H1 (cell line): ENCODE measurements at regions not wholly inside any gene's neighbourhood (a gene's known extent, or its start where the extent isn't known, plus 50 kb on each side); places are given as distances from the start of the nearest gene placed in this dataset.

Source experiments
- CTCF ChIA-PET: fragments of 300-600 bp; sonication (Branson Sonifier 250); formaldehyde crosslinking; loops from one replicate; lab custom pipeline; 2021; ENCODE audit not compliant: partially characterized antibody; lab: Charles Lee
- POLR2A ChIA-PET: fragments of 300-600 bp; sonication (Branson Sonifier 250); formaldehyde crosslinking; loops from one replicate; lab custom pipeline; 2021; ENCODE audit warnings: inconsistent platforms; ENCODE audit not compliant: partially characterized antibody; lab: Charles Lee
- DNase-seq, 2 experiments: peaks; one replicate each; pipeline versions ENCODE4 v3.0.0 to v3.0.0-alpha.2; 2010 to 2022; ENCODE audit warnings: low spot score in 2 of 2, low read depth in 1 of 2, mixed read lengths in 1 of 2
- FAIRE-seq: peaks from 2 replicates; lab custom pipeline; 2011; peaks lifted over from hg19 to GRCh38; lab: Jason Lieb, UNC
- H2AFZ ChIP-seq: 2 replicates; pipeline ENCODE4 v1.8.1; 2012; ENCODE audit warnings: low read length, inconsistent platforms
- H2AK5ac ChIP-seq: 2 replicates; pipeline ENCODE4 v1.6.1; 2013; ENCODE audit warnings: low read depth, low read length
- H2BK120ac ChIP-seq: replicated peaks from 2 replicates; pipeline ENCODE3; 2013; ENCODE audit warnings: low read depth, low read length, inconsistent platforms
- H2BK12ac ChIP-seq: 2 replicates; pipeline ENCODE4 v1.6.1; 2013; ENCODE audit warnings: low read depth, low read length
- H2BK15ac ChIP-seq: 2 replicates; pipeline ENCODE4 v1.6.1; 2013; ENCODE audit warnings: low read length
- H2BK20ac ChIP-seq: 2 replicates; pipeline ENCODE4 v1.6.1; 2013; ENCODE audit warnings: low read length
- H2BK5ac ChIP-seq: 2 replicates; pipeline ENCODE4 v1.6.1; 2013; ENCODE audit warnings: low read depth, low read length
- H3K14ac ChIP-seq: 2 replicates; pipeline ENCODE4 v1.6.1; 2013; ENCODE audit warnings: inconsistent platforms; ENCODE audit not compliant: insufficient read length
- H3K18ac ChIP-seq: 2 replicates; pipeline ENCODE4 v1.6.1; 2013; ENCODE audit warnings: low read length; ENCODE audit errors: extremely low read depth
- H3K23ac ChIP-seq: 2 replicates; pipeline ENCODE4 v1.6.1; 2013; ENCODE audit warnings: inconsistent platforms; ENCODE audit not compliant: insufficient read length
- H3K23me2 ChIP-seq: 2 replicates; pipeline ENCODE4 v1.6.1; 2013; ENCODE audit warnings: low read depth, low read length
- H3K27ac ChIP-seq: 2 replicates; pipeline ENCODE4 v1.6.1; 2011; ENCODE audit warnings: low read depth, low read length, inconsistent platforms
- H3K27me3 ChIP-seq, 4 experiments: replicated peaks in 1 of 4; 1 replicate in 1 of 4; 2 replicates in 3 of 4; pipeline versions ENCODE4 v1.6.1 to v1.8.1; 2011 to 2013; ENCODE audit warnings: low read length in 3 of 4, mild to moderate bottlenecking in 3 of 4, inconsistent platforms in 2 of 4, mixed read lengths in 2 of 4, moderate library complexity in 1 of 4; ENCODE audit not compliant: control insufficient read depth in 3 of 4, insufficient read depth in 3 of 4; ENCODE audit errors: extremely low read depth in 1 of 4
- H3K36me3 ChIP-seq, 4 experiments: 2 replicates each; pipeline versions ENCODE4 v1.6.1 to v1.8.1; 2011 to 2013; ENCODE audit warnings: mild to moderate bottlenecking in 4 of 4, low read length in 3 of 4, moderate library complexity in 2 of 4, control low read depth in 1 of 4, inconsistent platforms in 1 of 4; ENCODE audit not compliant: insufficient read depth in 4 of 4, control insufficient read depth in 2 of 4
- H3K4ac ChIP-seq: replicated peaks from 2 replicates; pipeline ENCODE3; 2013; ENCODE audit warnings: low read length, low read depth, mixed read lengths, inconsistent platforms; ENCODE audit not compliant: insufficient read length
- H3K4me1 ChIP-seq, 4 experiments: replicated peaks in 1 of 4; 1 replicate in 1 of 4; 2 replicates in 3 of 4; pipeline versions ENCODE4 v1.6.1 to v1.8.1; 2011 to 2013; ENCODE audit warnings: low read length in 3 of 4, inconsistent platforms in 2 of 4, mixed read lengths in 1 of 4; ENCODE audit not compliant: insufficient read depth in 4 of 4, control insufficient read depth in 3 of 4
- H3K4me2 ChIP-seq, 2 experiments: 2 replicates each; pipeline versions ENCODE4 v1.6.1 to v1.8.1; 2011 to 2013; ENCODE audit warnings: low read depth in 2 of 2, low read length in 2 of 2, control low read depth in 1 of 2, inconsistent platforms in 1 of 2, mild to moderate bottlenecking in 1 of 2; ENCODE audit not compliant: insufficient read depth in 1 of 2
- H3K4me3 ChIP-seq, 4 experiments: fragments of 200-600, 300-600 bp in 1 of 4; sonication (generic), shearing (Covaris generic), sonication (Bioruptor Twin) in 1 of 4; 2 replicates each; pipeline versions ENCODE4 v1.5.1 to v1.8.1; 2011 to 2016; ENCODE audit warnings: low read length in 4 of 4, low read depth in 3 of 4, control low read depth in 2 of 4, inconsistent platforms in 2 of 4, mild to moderate bottlenecking in 2 of 4, mixed read lengths in 1 of 4, moderate library complexity in 1 of 4; ENCODE audit not compliant: insufficient read depth in 2 of 4; ENCODE audit errors: extremely low read depth in 1 of 4
- H3K56ac ChIP-seq: replicated peaks from 2 replicates; pipeline ENCODE3; 2013; ENCODE audit warnings: low read depth, mild to moderate bottlenecking, mixed read lengths, low read length, inconsistent platforms; ENCODE audit not compliant: insufficient read length
- H3K79me1 ChIP-seq: 2 replicates; pipeline ENCODE4 v1.6.1; 2013; ENCODE audit warnings: low read depth, low read length, control low read depth
- H3K79me2 ChIP-seq, 2 experiments: 2 replicates each; pipeline versions ENCODE4 v1.6.1 to v1.8.1; 2012 to 2013; ENCODE audit warnings: low read length in 2 of 2, mild to moderate bottlenecking in 2 of 2, inconsistent platforms in 1 of 2; ENCODE audit not compliant: insufficient read depth in 2 of 2, control insufficient read depth in 1 of 2
- H3K9ac ChIP-seq, 4 experiments: replicated peaks in 1 of 4; 1 replicate in 1 of 4; 2 replicates in 3 of 4; pipeline versions ENCODE4 v1.6.1 to v1.8.1; 2011 to 2013; ENCODE audit warnings: low read depth in 3 of 4, low read length in 3 of 4, control low read depth in 2 of 4, mild to moderate bottlenecking in 2 of 4, moderate library complexity in 2 of 4, inconsistent platforms in 1 of 4; ENCODE audit errors: extremely low read depth in 1 of 4
- H3K9me3 ChIP-seq, 2 experiments: 2 replicates each; pipeline versions ENCODE4 v1.6.1 to v1.8.1; 2012 to 2013; ENCODE audit warnings: mild to moderate bottlenecking in 2 of 2, moderate library complexity in 2 of 2, control low read depth in 1 of 2, inconsistent platforms in 1 of 2, low read depth in 1 of 2, low read length in 1 of 2, mixed read lengths in 1 of 2; ENCODE audit not compliant: insufficient read depth in 2 of 2
- H4K20me1 ChIP-seq, 2 experiments: replicated peaks in 1 of 2; 2 replicates each; pipeline versions ENCODE3 to v1.8.1; 2011 to 2013; ENCODE audit warnings: inconsistent platforms in 2 of 2, low read length in 2 of 2, mild to moderate bottlenecking in 1 of 2; ENCODE audit not compliant: insufficient read depth in 2 of 2, control insufficient read depth in 1 of 2
- H4K5ac ChIP-seq: 2 replicates; pipeline ENCODE4 v1.6.1; 2013; ENCODE audit warnings: low read length, low read depth, mixed read lengths, inconsistent platforms; ENCODE audit not compliant: insufficient read length
- H4K8ac ChIP-seq: 2 replicates; pipeline ENCODE4 v1.8.0; 2013; ENCODE audit warnings: mild to moderate bottlenecking, moderate library complexity, low read length, inconsistent platforms; ENCODE audit not compliant: insufficient read depth; ENCODE audit errors: extremely low read depth
- H4K91ac ChIP-seq: replicated peaks from 2 replicates; pipeline ENCODE3; 2013; ENCODE audit warnings: low read length, mixed read lengths, inconsistent platforms; ENCODE audit not compliant: insufficient read length
- KDM1A ChIP-seq: fragments of 200-600, 300-600 bp; sonication (generic); IDR thresholded peaks from 2 replicates; pipeline ENCODE4 v1.7.1; 2016; ENCODE audit warnings: mild to moderate bottlenecking, low read length, borderline replicate concordance
- MAX ChIP-seq: IDR thresholded peaks from 2 replicates; pipeline ENCODE4 v1.6.1; 2012; ENCODE audit warnings: inconsistent platforms
- SP2 ChIP-seq: IDR thresholded peaks from 2 replicates; pipeline ENCODE4 v1.6.1; 2012; ENCODE audit warnings: mild to moderate bottlenecking, low read length, inconsistent platforms
- TEAD4 ChIP-seq: IDR thresholded peaks from 2 replicates; pipeline ENCODE4 v1.6.1; 2012; ENCODE audit warnings: low read depth, low read length, inconsistent platforms, mixed read lengths
- WGBS, 2 experiments: shearing (Covaris generic) in 1 of 2; methylation state at CpG; one replicate each; pipeline versions ENCODE4 v1.1.6 to v1.1.7; 2013 to 2015; ENCODE audit warnings: low lambda C conversion rate in 2 of 2, mixed read lengths in 2 of 2, inconsistent platforms in 1 of 2, low coverage in 1 of 2, missing lambda C conversion rate in 1 of 2; ENCODE audit not compliant: insufficient replicate concordance in 2 of 2, insufficient coverage in 1 of 2, insufficient read length in 1 of 2; ENCODE audit errors: extremely low coverage in 1 of 2, missing lambda C conversion rate in 1 of 2; 5-methylcytosine and 5-hydroxymethylcytosine counted together
- TF ChIP-seq, protein P1 (sequence below): IDR thresholded peaks from 2 replicates; pipeline ENCODE4 v1.6.1; 2011; ENCODE audit warnings: low read length, improper control_type of control experiment

- H4K8ac ChIP-seq = no peak overlapping the region
- H3K23me2 ChIP-seq = no peaks in the 10 kb centered on the region; the same call in 1 of the 2 replicates
- no peaks in the 10 kb centered on the region for H3K36me3 ChIP-seq
- no peak overlapping the region for H3K27ac ChIP-seq
- ChIA-PET POLR2A (no interaction called here), CTCF (no interaction called here)
- H4K91ac ChIP-seq = no peak overlapping the region
- H3K14ac ChIP-seq = no peak overlapping the region
- H2BK12ac ChIP-seq = no peak overlapping the region
- H3K4me2 ChIP-seq = no peak overlapping the region
- H2BK120ac ChIP-seq = no peak overlapping the region
- H4K20me1 ChIP-seq = no peaks in the 10 kb centered on the region
- H3K18ac ChIP-seq = no peak overlapping the region
- H3K79me1 ChIP-seq = no peaks in the 10 kb centered on the region
- no peak overlapping the region for H3K4ac ChIP-seq
- H3K4me1 ChIP-seq = 0 out of 7 replicates have a peak, but pooled peaks cover 0 to 4% (median 0%) of the 10 kb centered on the region in 4 experiments
- no peak overlapping the region for H3K23ac ChIP-seq
- no peaks in the 10 kb centered on the region for H3K9me3 ChIP-seq
- no peak overlapping the region for H3K9ac ChIP-seq
- FAIRE-seq (no peak), DNase-seq (no peak)
- no peak overlapping the region for H2BK20ac ChIP-seq
- H3K4me3 ChIP-seq = no peak overlapping the region
- H2BK15ac ChIP-seq = no peak overlapping the region
- no peaks in the 10 kb centered on the region for H3K79me2 ChIP-seq
- H4K5ac ChIP-seq = no peak overlapping the region
- no peak overlapping the region for H2BK5ac ChIP-seq
- H2AK5ac ChIP-seq = no peak overlapping the region
- H3K27me3 ChIP-seq = no peaks in the 10 kb centered on the region
- H3K56ac ChIP-seq = no peak overlapping the region
- WGBS, 2 experiments = 84% methylated on average over 5 of the region's 5 CpGs; no CpG with 5 or more reads in 1 of the 2 experiments
- no peak overlapping the region for H2AFZ ChIP-seq
- TF ChIP-seq SP2 (no peak), TEAD4 (no peak), MAX (no peak), KDM1A (no peak)
- TF ChIP-seq, protein P1, sequence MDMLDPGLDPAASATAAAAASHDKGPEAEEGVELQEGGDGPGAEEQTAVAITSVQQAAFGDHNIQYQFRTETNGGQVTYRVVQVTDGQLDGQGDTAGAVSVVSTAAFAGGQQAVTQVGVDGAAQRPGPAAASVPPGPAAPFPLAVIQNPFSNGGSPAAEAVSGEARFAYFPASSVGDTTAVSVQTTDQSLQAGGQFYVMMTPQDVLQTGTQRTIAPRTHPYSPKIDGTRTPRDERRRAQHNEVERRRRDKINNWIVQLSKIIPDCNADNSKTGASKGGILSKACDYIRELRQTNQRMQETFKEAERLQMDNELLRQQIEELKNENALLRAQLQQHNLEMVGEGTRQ = no peak
These were observed 133.0 kb upstream of the LMCD1 start for GRCh38 chr3:8368598-8368997.
